GM21390 (cell line): ENCODE measurements at regions not wholly inside any gene's neighbourhood (a gene's known extent, or its start where the extent isn't known, plus 50 kb on each side); places are given as distances from the start of the nearest gene placed in this dataset.
"Not testable (repeated sequence)": the region's sequence is repeated elsewhere in the genome, so short reads cannot be mapped to it uniquely, and the experiment has no call there.

Experiments used
- ATAC-seq: cut with Tn5 transposase; IDR thresholded peaks from one replicate; pipeline ENCODE4 v1.9.1; 2021; ENCODE audit not compliant: unreplicated experiment

- not testable (repeated sequence) for ATAC-seq
Observed at GRCh38 chr14:105620865-105621471, 94.6 kb downstream of the TMEM121 start.

GRCh38 chr14:105621479-105622328, 95.3 kb downstream of the TMEM121 start:
- not testable (repeated sequence) for ATAC-seq

DNA sequence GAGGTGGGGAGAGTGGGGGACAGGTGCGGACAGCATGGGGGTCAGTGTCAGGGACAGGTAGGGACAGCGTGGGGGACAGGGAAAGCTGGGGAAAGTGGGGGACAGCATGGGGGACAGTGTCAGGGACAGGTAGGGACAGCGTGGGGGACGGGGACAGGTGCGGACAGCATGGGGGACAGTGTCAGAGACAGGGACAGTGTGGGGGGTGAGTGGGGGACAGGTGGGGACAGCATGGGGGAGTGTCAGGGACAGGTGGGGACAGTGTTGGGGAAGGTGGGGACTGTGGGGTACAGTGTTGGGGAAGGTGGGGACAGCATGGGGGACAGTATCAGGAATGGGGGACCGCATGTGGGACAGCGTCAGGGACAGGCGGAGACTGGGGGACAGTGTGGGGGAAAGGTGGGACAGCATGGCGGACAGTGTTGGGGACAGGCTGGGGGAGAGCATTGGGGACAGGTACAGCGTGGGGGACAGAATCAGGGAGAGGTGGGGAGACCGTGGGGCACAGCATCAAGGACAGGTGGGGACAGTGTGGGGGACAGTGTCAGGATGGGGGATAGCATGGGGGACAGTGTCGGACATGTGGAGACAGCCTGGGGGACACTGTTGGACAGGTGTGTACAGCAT, 96.1 kb downstream of the TMEM121 start:
- no peak for ATAC-seq

DNA sequence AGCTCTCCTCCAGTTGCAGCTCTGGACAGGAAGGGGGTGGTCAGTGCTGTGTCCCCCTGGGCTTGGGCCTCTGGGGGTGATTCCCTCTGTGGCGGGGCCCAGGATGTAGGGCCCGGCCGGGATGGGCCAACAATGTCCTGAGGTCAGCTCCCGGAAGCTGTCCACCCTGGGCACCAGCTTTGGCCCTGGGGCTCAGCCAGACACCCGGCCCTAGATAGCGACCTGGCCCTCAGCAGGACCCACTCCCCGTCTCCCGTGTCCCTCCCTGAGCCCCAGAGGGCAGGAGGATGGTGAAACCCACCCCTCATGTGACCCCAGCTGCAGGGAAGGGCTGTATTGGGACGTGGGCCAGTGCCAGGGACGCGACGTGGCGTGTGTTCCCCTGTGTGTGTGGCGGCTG, 96.8 kb downstream of the TMEM121 start:
- ATAC-seq, result not testable (repeated sequence)

GRCh38 chr14:105624346-105624745, 98.0 kb downstream of the TMEM121 start:
- ATAC-seq, result not testable (repeated sequence)

- not testable (repeated sequence) for ATAC-seq
Observed at GRCh38 chr14:105624749-105625434, 98.5 kb downstream of the TMEM121 start.

- ATAC-seq, result not testable (repeated sequence)
Observed at GRCh38 chr14:105625448-105625847, 99.1 kb downstream of the TMEM121 start.

DNA sequence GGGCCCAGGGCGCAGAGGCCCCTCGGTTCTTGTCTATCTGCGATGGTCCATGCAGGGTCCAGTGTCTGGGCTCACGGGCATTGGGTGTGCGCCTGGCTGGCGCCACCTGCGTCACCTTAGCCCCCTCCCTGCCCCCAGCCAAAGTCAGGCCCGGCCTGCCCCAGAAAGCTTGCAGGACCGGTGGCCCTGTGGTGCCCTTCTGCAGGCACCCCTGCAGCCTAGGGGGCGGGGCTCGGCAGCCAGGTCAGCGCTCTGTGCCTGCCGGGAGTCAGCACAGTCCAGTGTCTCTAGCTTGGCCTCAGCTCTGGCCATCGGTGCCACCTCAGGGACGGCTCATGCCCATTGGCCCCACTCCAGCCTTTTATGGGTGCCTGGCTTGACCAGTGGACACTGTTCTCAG, 99.7 kb downstream of the TMEM121 start:
- not testable (repeated sequence) for ATAC-seq

GRCh38 chr14:105626651-105627050, 100.3 kb downstream of the TMEM121 start:
- not testable (repeated sequence) for ATAC-seq

DNA sequence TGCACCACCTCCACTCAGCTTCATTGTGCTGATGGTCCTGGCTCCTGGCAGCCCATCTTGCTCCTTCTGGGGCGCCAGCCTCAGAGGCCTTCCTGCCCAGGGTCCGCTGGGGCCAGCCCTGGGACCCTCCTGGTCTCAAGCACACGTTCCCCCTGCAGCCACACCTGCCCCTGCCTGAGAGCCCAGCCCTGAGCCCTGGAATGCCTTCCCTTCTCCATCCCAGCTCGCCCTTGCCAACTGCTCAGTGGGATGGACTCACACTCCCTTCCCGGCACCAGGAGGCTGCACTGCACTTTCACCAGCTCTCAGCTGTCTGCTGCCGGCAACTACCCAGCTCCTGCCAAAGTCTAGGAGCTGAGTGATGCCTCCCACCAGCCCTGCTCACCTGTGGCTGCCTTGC, 100.9 kb downstream of the TMEM121 start:
- ATAC-seq, result not testable (repeated sequence)

- ATAC-seq, result no peak
Observed at GRCh38 chr14:105627701-105628100, 101.3 kb downstream of the TMEM121 start.

DNA sequence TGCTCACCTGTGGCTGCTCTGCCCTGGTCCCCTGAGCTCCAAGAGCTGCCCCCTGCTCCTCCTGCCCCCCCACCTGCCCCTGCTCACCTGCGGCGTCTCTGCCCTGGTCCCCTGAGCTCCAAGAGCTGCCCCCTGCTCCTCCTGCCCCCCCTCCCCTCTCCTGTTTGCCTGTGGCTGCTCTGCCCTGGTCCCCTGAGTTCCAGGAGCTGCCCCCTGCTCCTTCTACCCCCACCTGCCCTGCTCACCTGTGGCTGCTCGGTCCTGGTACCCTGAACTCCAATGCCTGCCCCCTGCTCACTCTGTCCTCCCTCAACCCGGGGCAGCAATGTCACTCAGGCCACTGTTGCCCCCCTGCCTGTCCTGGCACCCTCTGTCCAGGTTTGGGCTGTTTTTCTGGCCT, 101.7 kb downstream of the TMEM121 start:
- not testable (repeated sequence) for ATAC-seq

- ATAC-seq, result not testable (repeated sequence)
Observed at GRCh38 chr14:105628531-105629067, 102.2 kb downstream of the TMEM121 start.

GRCh38 chr14:105629091-105629885, 102.9 kb downstream of the TMEM121 start:
- not testable (repeated sequence) for ATAC-seq

- no peak for ATAC-seq
Observed at GRCh38 chr14:105629886-105630215, 103.5 kb downstream of the TMEM121 start.

DNA sequence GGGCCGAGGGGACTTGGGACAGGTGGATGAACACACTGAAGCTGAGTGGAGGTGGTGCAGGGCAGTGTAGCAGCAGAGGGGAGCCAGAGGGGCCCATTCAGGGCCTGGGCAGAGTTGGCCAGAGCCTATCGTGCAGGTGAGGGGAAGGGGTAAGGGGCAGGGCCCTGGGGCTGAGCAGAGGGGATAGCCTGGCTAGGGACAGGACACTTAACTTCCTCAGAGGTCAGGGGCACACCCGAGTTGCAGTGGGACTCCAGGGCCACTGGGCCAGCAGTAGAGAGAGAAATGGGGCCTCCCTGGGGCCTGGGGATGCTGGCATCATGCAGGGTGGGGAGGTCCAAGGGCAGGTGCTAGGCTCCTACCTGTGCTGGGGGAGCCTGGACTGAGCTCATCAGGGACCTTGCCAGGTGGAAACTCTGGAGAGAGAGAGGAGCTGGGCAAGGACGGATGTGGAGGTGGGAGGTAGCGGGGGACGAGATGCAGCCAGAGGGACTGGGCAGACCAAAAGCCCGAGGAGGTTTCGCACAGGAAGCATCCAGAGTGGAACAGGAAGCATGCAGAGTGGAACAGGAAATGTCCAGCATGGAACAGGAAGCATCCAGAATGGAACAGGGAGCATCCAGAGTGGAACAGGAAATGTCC, 104.0 kb downstream of the TMEM121 start:
- not testable (repeated sequence) for ATAC-seq

DNA sequence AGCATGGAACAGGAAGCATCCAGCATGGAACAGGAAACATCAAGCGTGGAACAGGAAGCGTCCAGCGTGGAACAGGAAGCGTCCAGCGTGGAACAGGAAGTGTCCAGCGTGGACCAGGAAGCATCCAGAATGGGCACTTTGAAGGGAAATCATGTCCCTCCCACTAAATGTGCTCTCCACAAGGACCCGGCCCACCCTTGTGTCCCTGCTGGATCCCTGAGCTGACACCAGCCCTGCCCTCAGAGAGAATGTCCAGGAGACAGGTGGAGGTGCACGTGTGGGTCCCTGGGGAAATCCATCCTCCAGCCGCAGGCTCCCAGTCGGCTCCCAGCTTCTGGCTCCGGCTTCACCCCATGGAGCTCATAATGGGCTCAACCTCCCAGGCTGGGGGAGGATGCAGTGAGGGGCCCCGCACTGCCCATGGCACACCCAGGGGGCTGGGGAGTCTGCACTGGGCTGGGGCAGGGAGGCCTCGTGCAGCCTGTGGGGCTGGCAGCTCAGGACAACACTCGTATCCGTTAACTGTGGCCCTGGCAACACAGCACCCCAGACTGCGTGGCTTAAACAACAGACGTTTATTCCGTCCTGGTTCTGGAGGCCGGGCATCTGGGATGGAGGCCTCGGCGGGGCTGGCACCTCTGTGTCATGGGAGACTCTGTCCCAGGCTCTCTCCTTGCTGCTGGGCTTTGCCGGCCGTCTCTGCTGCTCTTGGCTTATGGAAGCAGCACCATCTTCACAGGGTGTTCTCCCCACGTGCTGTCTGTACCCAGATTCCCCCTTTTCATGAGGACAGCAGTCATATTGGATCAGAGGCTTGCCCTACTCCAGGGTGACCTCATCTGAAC, 104.8 kb downstream of the TMEM121 start:
- ATAC-seq, result not testable (repeated sequence)

- ATAC-seq, result no peak
Observed at GRCh38 chr14:105632010-105632409, 105.6 kb downstream of the TMEM121 start.

- not testable (repeated sequence) for ATAC-seq
Observed at GRCh38 chr14:105633596-105633995, 107.2 kb downstream of the TMEM121 start.
